H1 (cell line): ENCODE measurements at regions not wholly inside any gene's neighbourhood (a gene's known extent, or its start where the extent isn't known, plus 50 kb on each side); places are given as distances from the start of the nearest gene placed in this dataset.

Source experiments
- CTCF ChIA-PET: fragments of 300-600 bp; sonication (Branson Sonifier 250); formaldehyde crosslinking; loops from one replicate; lab custom pipeline; 2021; ENCODE audit not compliant: partially characterized antibody; lab: Charles Lee
- POLR2A ChIA-PET: fragments of 300-600 bp; sonication (Branson Sonifier 250); formaldehyde crosslinking; loops from one replicate; lab custom pipeline; 2021; ENCODE audit warnings: inconsistent platforms; ENCODE audit not compliant: partially characterized antibody; lab: Charles Lee
- DNase-seq, 2 experiments: peaks; one replicate each; pipeline versions ENCODE4 v3.0.0 to v3.0.0-alpha.2; 2010 to 2022; ENCODE audit warnings: low spot score in 2 of 2, low read depth in 1 of 2, mixed read lengths in 1 of 2
- FAIRE-seq: peaks from 2 replicates; lab custom pipeline; 2011; peaks lifted over from hg19 to GRCh38; lab: Jason Lieb, UNC
- H2AFZ ChIP-seq: 2 replicates; pipeline ENCODE4 v1.8.1; 2012; ENCODE audit warnings: low read length, inconsistent platforms
- H2AK5ac ChIP-seq: 2 replicates; pipeline ENCODE4 v1.6.1; 2013; ENCODE audit warnings: low read depth, low read length
- H2BK120ac ChIP-seq: replicated peaks from 2 replicates; pipeline ENCODE3; 2013; ENCODE audit warnings: low read depth, low read length, inconsistent platforms
- H2BK12ac ChIP-seq: 2 replicates; pipeline ENCODE4 v1.6.1; 2013; ENCODE audit warnings: low read depth, low read length
- H2BK15ac ChIP-seq: 2 replicates; pipeline ENCODE4 v1.6.1; 2013; ENCODE audit warnings: low read length
- H2BK20ac ChIP-seq: 2 replicates; pipeline ENCODE4 v1.6.1; 2013; ENCODE audit warnings: low read length
- H2BK5ac ChIP-seq: 2 replicates; pipeline ENCODE4 v1.6.1; 2013; ENCODE audit warnings: low read depth, low read length
- H3K14ac ChIP-seq: 2 replicates; pipeline ENCODE4 v1.6.1; 2013; ENCODE audit warnings: inconsistent platforms; ENCODE audit not compliant: insufficient read length
- H3K18ac ChIP-seq: 2 replicates; pipeline ENCODE4 v1.6.1; 2013; ENCODE audit warnings: low read length; ENCODE audit errors: extremely low read depth
- H3K23ac ChIP-seq: 2 replicates; pipeline ENCODE4 v1.6.1; 2013; ENCODE audit warnings: inconsistent platforms; ENCODE audit not compliant: insufficient read length
- H3K23me2 ChIP-seq: 2 replicates; pipeline ENCODE4 v1.6.1; 2013; ENCODE audit warnings: low read depth, low read length
- H3K27ac ChIP-seq: 2 replicates; pipeline ENCODE4 v1.6.1; 2011; ENCODE audit warnings: low read depth, low read length, inconsistent platforms
- H3K27me3 ChIP-seq, 4 experiments: replicated peaks in 1 of 4; 1 replicate in 1 of 4; 2 replicates in 3 of 4; pipeline versions ENCODE4 v1.6.1 to v1.8.1; 2011 to 2013; ENCODE audit warnings: low read length in 3 of 4, mild to moderate bottlenecking in 3 of 4, inconsistent platforms in 2 of 4, mixed read lengths in 2 of 4, moderate library complexity in 1 of 4; ENCODE audit not compliant: control insufficient read depth in 3 of 4, insufficient read depth in 3 of 4; ENCODE audit errors: extremely low read depth in 1 of 4
- H3K36me3 ChIP-seq, 4 experiments: 2 replicates each; pipeline versions ENCODE4 v1.6.1 to v1.8.1; 2011 to 2013; ENCODE audit warnings: mild to moderate bottlenecking in 4 of 4, low read length in 3 of 4, moderate library complexity in 2 of 4, control low read depth in 1 of 4, inconsistent platforms in 1 of 4; ENCODE audit not compliant: insufficient read depth in 4 of 4, control insufficient read depth in 2 of 4
- H3K4ac ChIP-seq: replicated peaks from 2 replicates; pipeline ENCODE3; 2013; ENCODE audit warnings: low read length, low read depth, mixed read lengths, inconsistent platforms; ENCODE audit not compliant: insufficient read length
- H3K4me1 ChIP-seq, 4 experiments: replicated peaks in 1 of 4; 1 replicate in 1 of 4; 2 replicates in 3 of 4; pipeline versions ENCODE4 v1.6.1 to v1.8.1; 2011 to 2013; ENCODE audit warnings: low read length in 3 of 4, inconsistent platforms in 2 of 4, mixed read lengths in 1 of 4; ENCODE audit not compliant: insufficient read depth in 4 of 4, control insufficient read depth in 3 of 4
- H3K4me2 ChIP-seq, 2 experiments: 2 replicates each; pipeline versions ENCODE4 v1.6.1 to v1.8.1; 2011 to 2013; ENCODE audit warnings: low read depth in 2 of 2, low read length in 2 of 2, control low read depth in 1 of 2, inconsistent platforms in 1 of 2, mild to moderate bottlenecking in 1 of 2; ENCODE audit not compliant: insufficient read depth in 1 of 2
- H3K4me3 ChIP-seq, 4 experiments: fragments of 200-600, 300-600 bp in 1 of 4; sonication (generic), shearing (Covaris generic), sonication (Bioruptor Twin) in 1 of 4; 2 replicates each; pipeline versions ENCODE4 v1.5.1 to v1.8.1; 2011 to 2016; ENCODE audit warnings: low read length in 4 of 4, low read depth in 3 of 4, control low read depth in 2 of 4, inconsistent platforms in 2 of 4, mild to moderate bottlenecking in 2 of 4, mixed read lengths in 1 of 4, moderate library complexity in 1 of 4; ENCODE audit not compliant: insufficient read depth in 2 of 4; ENCODE audit errors: extremely low read depth in 1 of 4
- H3K56ac ChIP-seq: replicated peaks from 2 replicates; pipeline ENCODE3; 2013; ENCODE audit warnings: low read depth, mild to moderate bottlenecking, mixed read lengths, low read length, inconsistent platforms; ENCODE audit not compliant: insufficient read length
- H3K79me1 ChIP-seq: 2 replicates; pipeline ENCODE4 v1.6.1; 2013; ENCODE audit warnings: low read depth, low read length, control low read depth
- H3K79me2 ChIP-seq, 2 experiments: 2 replicates each; pipeline versions ENCODE4 v1.6.1 to v1.8.1; 2012 to 2013; ENCODE audit warnings: low read length in 2 of 2, mild to moderate bottlenecking in 2 of 2, inconsistent platforms in 1 of 2; ENCODE audit not compliant: insufficient read depth in 2 of 2, control insufficient read depth in 1 of 2
- H3K9ac ChIP-seq, 4 experiments: replicated peaks in 1 of 4; 1 replicate in 1 of 4; 2 replicates in 3 of 4; pipeline versions ENCODE4 v1.6.1 to v1.8.1; 2011 to 2013; ENCODE audit warnings: low read depth in 3 of 4, low read length in 3 of 4, control low read depth in 2 of 4, mild to moderate bottlenecking in 2 of 4, moderate library complexity in 2 of 4, inconsistent platforms in 1 of 4; ENCODE audit errors: extremely low read depth in 1 of 4
- H3K9me3 ChIP-seq, 2 experiments: 2 replicates each; pipeline versions ENCODE4 v1.6.1 to v1.8.1; 2012 to 2013; ENCODE audit warnings: mild to moderate bottlenecking in 2 of 2, moderate library complexity in 2 of 2, control low read depth in 1 of 2, inconsistent platforms in 1 of 2, low read depth in 1 of 2, low read length in 1 of 2, mixed read lengths in 1 of 2; ENCODE audit not compliant: insufficient read depth in 2 of 2
- H4K20me1 ChIP-seq, 2 experiments: replicated peaks in 1 of 2; 2 replicates each; pipeline versions ENCODE3 to v1.8.1; 2011 to 2013; ENCODE audit warnings: inconsistent platforms in 2 of 2, low read length in 2 of 2, mild to moderate bottlenecking in 1 of 2; ENCODE audit not compliant: insufficient read depth in 2 of 2, control insufficient read depth in 1 of 2
- H4K5ac ChIP-seq: 2 replicates; pipeline ENCODE4 v1.6.1; 2013; ENCODE audit warnings: low read length, low read depth, mixed read lengths, inconsistent platforms; ENCODE audit not compliant: insufficient read length
- H4K8ac ChIP-seq: 2 replicates; pipeline ENCODE4 v1.8.0; 2013; ENCODE audit warnings: mild to moderate bottlenecking, moderate library complexity, low read length, inconsistent platforms; ENCODE audit not compliant: insufficient read depth; ENCODE audit errors: extremely low read depth
- H4K91ac ChIP-seq: replicated peaks from 2 replicates; pipeline ENCODE3; 2013; ENCODE audit warnings: low read length, mixed read lengths, inconsistent platforms; ENCODE audit not compliant: insufficient read length
- CREB1 ChIP-seq: IDR thresholded peaks from 2 replicates; pipeline ENCODE4 v1.6.1; 2012; ENCODE audit warnings: inconsistent platforms
- CTCF ChIP-seq, 3 experiments: IDR thresholded peaks; 1 replicate in 2 of 3; 2 replicates in 1 of 3; pipeline versions ENCODE4 v1.5.1 to v1.6.1; 2011; ENCODE audit warnings: low read length in 3 of 3, mild to moderate bottlenecking in 3 of 3, inconsistent platforms in 2 of 3, low read depth in 1 of 3, moderate library complexity in 1 of 3; ENCODE audit not compliant: insufficient read depth in 1 of 3; ENCODE audit errors: control extremely low read depth in 1 of 3
- EGR1 ChIP-seq: IDR thresholded peaks from 2 replicates; pipeline ENCODE4 v1.6.1; 2011; ENCODE audit warnings: low read depth, low read length, borderline replicate concordance
- HDAC6 ChIP-seq: IDR thresholded peaks from one replicate; pipeline ENCODE4 v1.7.1; 2012; ENCODE audit warnings: low read depth, mild to moderate bottlenecking, inconsistent platforms, low read length, moderate library complexity
- KDM1A ChIP-seq: fragments of 200-600, 300-600 bp; sonication (generic); IDR thresholded peaks from 2 replicates; pipeline ENCODE4 v1.7.1; 2016; ENCODE audit warnings: mild to moderate bottlenecking, low read length, borderline replicate concordance
- KDM4A ChIP-seq: IDR thresholded peaks from one replicate; pipeline ENCODE4 v1.7.1; 2012; ENCODE audit warnings: low read depth, mild to moderate bottlenecking, moderate library complexity, low read length, inconsistent platforms; ENCODE audit not compliant: severe bottlenecking
- RBBP5 ChIP-seq: IDR thresholded peaks from 2 replicates; pipeline ENCODE4 v1.7.1; 2012; ENCODE audit warnings: low read depth, mild to moderate bottlenecking, inconsistent platforms, low read length, moderate library complexity, borderline replicate concordance
- SIN3A ChIP-seq, 2 experiments: IDR thresholded peaks in 1 of 2; conservative IDR thresholded peaks in 1 of 2; 2 replicates each; pipeline ENCODE4 v1.6.1; 2011 to 2012; ENCODE audit warnings: low read length in 2 of 2, improper control_type of control experiment in 1 of 2, low read depth in 1 of 2, mild to moderate bottlenecking in 1 of 2
- SRF ChIP-seq: IDR thresholded peaks from 2 replicates; pipeline ENCODE4 v1.6.1; 2011; ENCODE audit warnings: mild to moderate bottlenecking, low read depth, low read length, moderate library complexity
- TEAD4 ChIP-seq: IDR thresholded peaks from 2 replicates; pipeline ENCODE4 v1.6.1; 2012; ENCODE audit warnings: low read depth, low read length, inconsistent platforms, mixed read lengths
- USF2 ChIP-seq: IDR thresholded peaks from 2 replicates; pipeline ENCODE4 v1.6.1; 2011; ENCODE audit warnings: low read length, improper control_type of control experiment
- WGBS, 2 experiments: shearing (Covaris generic) in 1 of 2; methylation state at CpG; one replicate each; pipeline versions ENCODE4 v1.1.6 to v1.1.7; 2013 to 2015; ENCODE audit warnings: low lambda C conversion rate in 2 of 2, mixed read lengths in 2 of 2, inconsistent platforms in 1 of 2, low coverage in 1 of 2, missing lambda C conversion rate in 1 of 2; ENCODE audit not compliant: insufficient replicate concordance in 2 of 2, insufficient coverage in 1 of 2, insufficient read length in 1 of 2; ENCODE audit errors: extremely low coverage in 1 of 2, missing lambda C conversion rate in 1 of 2; 5-methylcytosine and 5-hydroxymethylcytosine counted together

- Histone ChIP-seq H3K18ac (no peak overlapping the region), H2BK120ac (no peak overlapping the region), H3K9me3 (no peaks in the 10 kb centered on the region), H3K23me2 (no peaks in the 10 kb centered on the region), H4K91ac (no peak overlapping the region), H4K20me1 (no peaks in the 10 kb centered on the region), H2BK15ac (no peak overlapping the region), H2BK20ac (no peak overlapping the region), H2BK12ac (no peak overlapping the region), H3K4me1 (no peaks in the 10 kb centered on the region), H4K8ac (no peak overlapping the region), H3K4ac (no peak overlapping the region), H3K4me2 (no peak overlapping the region), H3K27me3 (no peaks in the 10 kb centered on the region), H3K14ac (no peak overlapping the region), H3K79me2 (no peaks in the 10 kb centered on the region), H3K23ac (no peak overlapping the region), H3K56ac (no peak overlapping the region), H4K5ac (no peak overlapping the region), H2AK5ac (no peak overlapping the region), H3K36me3 (peaks cover 0 to 39% (median 14%) of the 10 kb centered on the region in 4 experiments; a peak in 7 of 8 replicates), H3K4me3 (no peak overlapping the region), H3K27ac (no peak overlapping the region), H3K9ac (no peak overlapping the region), H2AFZ (no peak overlapping the region), H2BK5ac (no peak overlapping the region), H3K79me1 (no peaks in the 10 kb centered on the region)
- FAIRE-seq (no peak), DNase-seq (no peak)
- ChIA-PET CTCF (interaction anchor here (0.8 to 1.0 kb wide), 2 partner anchors 34 to 59 kb away, joined by 3 to 4 read pairs; no protein-coding TSS in a partner anchor), POLR2A (interaction anchor here (1.6 kb wide), 1 partner anchor 26 kb away, joined by 3 read pairs; no protein-coding TSS in a partner anchor)
- 90% methylated on average over 2 of the region's 2 CpGs; no CpG with 5 or more reads in 1 of the 2 experiments for WGBS, 2 experiments
- TF ChIP-seq CREB1, result no peak
- TF ChIP-seq CTCF (IDR thresholded peaks at IDR 0.05; ENCODE audit: control extremely low read depth in 1 of 3, insufficient read depth in 1 of 3, low read depth in 1 of 3, low read length in 3 of 3), result no peak
- TF ChIP-seq KDM4A, result no peak
- no peak for TF ChIP-seq SRF
- TF ChIP-seq USF2, result no peak
- no peak for TF ChIP-seq SIN3A (conservative IDR thresholded peaks at IDR 0.05 in 1 of 2, IDR thresholded peaks at IDR 0.05 in 1 of 2; ENCODE audit: low read depth in 1 of 2, low read length in 2 of 2)
- TF ChIP-seq HDAC6, result no peak
- no peak for TF ChIP-seq KDM1A
- no peak for TF ChIP-seq TEAD4
- TF ChIP-seq RBBP5, result no peak
- TF ChIP-seq EGR1, result no peak
Measured at GRCh38 chr11:17142450-17142849, 65.0 kb upstream of the RPS13 start.
